ENCODE measurements at regions not wholly inside any gene's neighbourhood (a gene's known extent, or its start where the extent isn't known, plus 50 kb on each side); places are given as distances from the start of the nearest gene placed in this dataset.

- no peak for DNase-seq (ENCODE audit: low read depth, low spot score)
- Histone ChIP-seq H3K4me1 (ENCODE audit: control insufficient read depth in 1 of 2, insufficient read depth in 2 of 2, low read length in 2 of 2) (no peaks in the 10 kb centered on the region), H3K79me2 (ENCODE audit: insufficient read depth, low read length) (no peaks in the 10 kb centered on the region), H3K27ac (ENCODE audit: low read depth, low read length) (no peak overlapping the region), H2AFZ (ENCODE audit: low read depth, low read length, poor library complexity, severe bottlenecking) (no peak overlapping the region), H3K9ac (ENCODE audit: low read length) (no peak overlapping the region), H3K9me2 (ENCODE audit: insufficient read depth) (no peaks in the 10 kb centered on the region), H3K4me2 (ENCODE audit: low read length) (no peak overlapping the region), H3K4me3 (replicated peaks in 1 of 2; ENCODE audit: low read depth in 1 of 2, low read length in 2 of 2) (no peak overlapping the region), H3K27me3 (ENCODE audit: insufficient read depth, low read length) (no peaks in the 10 kb centered on the region), H3K9me3 (ENCODE audit: control insufficient read depth in 1 of 2, insufficient read depth in 1 of 2, low read depth in 1 of 2, low read length in 2 of 2) (no peaks in the 10 kb centered on the region), H3K36me3 (ENCODE audit: control insufficient read depth in 1 of 2, insufficient read depth in 2 of 2, low read length in 2 of 2) (no peaks in the 10 kb centered on the region), H4K20me1 (ENCODE audit: insufficient read depth) (no peaks in the 10 kb centered on the region)
- intact Hi-C loops (cut with micrococcal nuclease): no loop called here
- no TSS peak for BruUV-seq (replicated peaks)
- no peak for ATAC-seq
- ChIA-PET RAD21 (ENCODE audit: low non-redundant PET in 1 of 2, low total read pairs in 2 of 2, uncharacterized antibody in 2 of 2, unreplicated experiment in 2 of 2) (no interaction called here), POLR2A (no interaction called here), CTCF (no interaction called here)
- TF ChIP-seq POLR2AphosphoS5 (IDR thresholded peaks at IDR 0.05; ENCODE audit: low read depth, low read length) (no peak), CEBPB (IDR thresholded peaks at IDR 0.05; ENCODE audit: low read depth) (no peak), CBX3 (IDR thresholded peaks at IDR 0.05; ENCODE audit: low read depth) (no peak), ZNF274 (IDR thresholded peaks at IDR 0.05; ENCODE audit: low read depth, low read length) (no peak), EZH2 (IDR thresholded peaks at IDR 0.05) (no peak), ELF1 (IDR thresholded peaks at IDR 0.05; ENCODE audit: borderline replicate concordance, low read depth) (no peak), SP1 (IDR thresholded peaks at IDR 0.05; ENCODE audit: low read depth) (no peak), SRF (IDR thresholded peaks at IDR 0.05; ENCODE audit: low read depth) (no peak), ZFX (IDR thresholded peaks at IDR 0.05) (no peak), JUND (IDR thresholded peaks at IDR 0.05) (no peak), FOSL1 (IDR thresholded peaks at IDR 0.05; ENCODE audit: low read depth) (no peak), YY1 (IDR thresholded peaks at IDR 0.05; ENCODE audit: extremely low read depth, insufficient replicate concordance, low read depth, low read length) (no peak), CTCF (IDR thresholded peaks at IDR 0.05 in 2 of 3, conservative IDR thresholded peaks at IDR 0.05 in 1 of 3; ENCODE audit: borderline replicate concordance in 1 of 3, insufficient read depth in 1 of 3, low read depth in 2 of 3, low read length in 2 of 3) (no peak), REST (IDR thresholded peaks at IDR 0.05; ENCODE audit: low read depth) (no peak), TCF7L2 (IDR thresholded peaks at IDR 0.05; ENCODE audit: borderline replicate concordance, extremely low read depth, insufficient read depth, insufficient read length) (no peak), RAD21 (IDR thresholded peaks at IDR 0.05; ENCODE audit: low read depth) (no peak), EZH2phosphoT487 (IDR thresholded peaks at IDR 0.05; ENCODE audit: borderline replicate concordance) (no peak)
Observed at GRCh38 chr1:196043268-196043667, 565.0 kb downstream of the KCNT2 start.

Measured in HCT116 (cell line).